OCI-LY1 (cell line): ENCODE measurements at regions not wholly inside any gene's neighbourhood (a gene's known extent, or its start where the extent isn't known, plus 50 kb on each side); places are given as distances from the start of the nearest gene placed in this dataset.

Experiments used
- H2AFZ ChIP-seq: fragments of 200-600 bp; sonication (generic), shearing (Covaris generic); 2 replicates; pipeline ENCODE4 v1.6.0; 2014; ENCODE audit warnings: antibody characterized with exemption, mild to moderate bottlenecking, low read length
- H3F3A ChIP-seq: fragments of 200-600 bp; sonication (generic), shearing (Covaris generic); 2 replicates; pipeline ENCODE4 v1.6.0; 2014; ENCODE audit warnings: mild to moderate bottlenecking, antibody characterized with exemption, low read length, moderate library complexity; ENCODE audit not compliant: insufficient read depth
- H3K27ac ChIP-seq: fragments of 200-600 bp; sonication (generic); 2 replicates; pipeline ENCODE4 v1.5.1; 2014; ENCODE audit warnings: low read length, mixed run types, mild to moderate bottlenecking, low read depth; ENCODE audit not compliant: poor library complexity, severe bottlenecking
- H3K27me3 ChIP-seq: fragments of 200-600 bp; sonication (generic); 2 replicates; pipeline ENCODE4 v1.6.0; 2014; ENCODE audit warnings: antibody characterized with exemption, mild to moderate bottlenecking, low read length, moderate library complexity; ENCODE audit not compliant: insufficient read depth
- H3K36me3 ChIP-seq: fragments of 200-600 bp; sonication (generic); 2 replicates; pipeline ENCODE4 v1.6.1; 2014; ENCODE audit warnings: mild to moderate bottlenecking, antibody characterized with exemption, low read length, moderate library complexity, mixed read lengths; ENCODE audit not compliant: insufficient read depth
- H3K4me1 ChIP-seq: fragments of 200-600 bp; sonication (generic); 2 replicates; pipeline ENCODE4 v1.5.1; 2014; ENCODE audit warnings: mild to moderate bottlenecking, low read length, moderate library complexity; ENCODE audit not compliant: insufficient read depth, severe bottlenecking
- H3K4me2 ChIP-seq: fragments of 200-600 bp; sonication (generic), shearing (Covaris generic); 2 replicates; pipeline ENCODE4 v1.6.1; 2014; ENCODE audit warnings: low read length
- H3K4me3 ChIP-seq: fragments of 200-600 bp; sonication (generic); 2 replicates; pipeline ENCODE4 v1.5.1; 2014; ENCODE audit warnings: low read length, low read depth, mild to moderate bottlenecking, mixed read lengths; ENCODE audit not compliant: poor library complexity, severe bottlenecking
- H3K79me2 ChIP-seq: fragments of 200-600 bp; shearing (Covaris generic); 2 replicates; pipeline ENCODE4 v1.6.1; 2016; ENCODE audit warnings: mixed run types, low read length, mixed read lengths; ENCODE audit not compliant: insufficient read depth
- H3K9ac ChIP-seq: fragments of 200-600 bp; sonication (generic), shearing (Covaris generic); 2 replicates; pipeline ENCODE4 v1.6.1; 2014; ENCODE audit warnings: mild to moderate bottlenecking, low read length, mixed read lengths
- H3K9me2 ChIP-seq: fragments of 200-600 bp; sonication (generic), shearing (Covaris generic); 2 replicates; pipeline ENCODE4 v1.6.1; 2014; ENCODE audit warnings: low read depth, mild to moderate bottlenecking, low read length, mixed read lengths
- H3K9me3 ChIP-seq: fragments of 200-600 bp; shearing (Covaris generic); 2 replicates; pipeline ENCODE4 v1.6.1; 2014; ENCODE audit warnings: low read length, mixed read lengths
- H4K20me1 ChIP-seq: fragments of 200-600 bp; sonication (generic), shearing (Covaris generic); 2 replicates; pipeline ENCODE4 v1.6.0; 2016; ENCODE audit warnings: mild to moderate bottlenecking, low read length; ENCODE audit not compliant: insufficient read depth
- EZH2 ChIP-seq: fragments of 200-600 bp; sonication (generic), shearing (Covaris generic); IDR thresholded peaks from 2 replicates; pipeline ENCODE4 v1.8.0; 2017; ENCODE audit warnings: borderline replicate concordance, mixed run types, mild to moderate bottlenecking, antibody characterized with exemption, low read length, moderate library complexity, mixed read lengths
- TF ChIP-seq, protein P1 (sequence below): fragments of 200-600 bp; sonication (generic), shearing (Covaris generic); IDR thresholded peaks from 2 replicates; pipeline ENCODE4 v1.5.1; 2017; ENCODE audit warnings: mild to moderate bottlenecking, antibody characterized with exemption, low read length, moderate library complexity, mixed read lengths

DNA sequence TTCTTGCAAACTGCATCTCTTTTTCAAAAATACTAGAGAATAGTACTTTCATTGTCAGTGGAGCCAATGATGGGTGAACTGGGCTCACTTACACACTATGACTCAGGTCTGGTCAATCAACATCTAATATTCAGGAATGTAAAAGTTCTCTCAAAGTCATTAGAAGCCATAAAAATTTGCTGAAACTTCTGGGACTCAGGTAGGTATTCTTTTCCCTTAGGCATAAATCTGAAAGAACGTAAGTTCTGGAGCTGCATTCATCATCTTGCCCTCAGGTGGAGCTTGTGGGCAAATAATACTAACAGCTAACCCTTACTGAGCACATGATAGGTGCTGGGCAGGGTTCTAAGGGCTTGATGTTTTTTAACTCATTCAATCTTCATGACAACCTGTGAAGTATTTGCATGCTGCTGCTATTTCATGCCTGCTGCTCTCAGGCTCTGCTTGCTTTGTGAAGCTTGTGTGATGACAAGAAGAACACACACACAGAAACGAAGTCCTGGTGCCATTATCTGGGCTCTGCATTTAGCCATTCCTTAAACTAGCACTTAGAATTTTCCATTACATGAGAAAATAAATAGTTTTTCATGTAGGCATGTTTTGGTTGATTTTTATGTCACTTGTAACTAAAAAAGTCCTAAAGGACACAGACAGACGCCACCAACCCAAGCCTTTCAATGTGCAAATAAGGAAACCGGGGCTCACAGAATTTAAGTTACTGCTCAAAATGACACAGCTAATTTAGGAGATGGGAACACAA, 394.2 kb upstream of the LYPLAL1 start:
- Histone ChIP-seq H3K36me3 (no peaks in the 10 kb centered on the region), H3K4me2 (no peak overlapping the region), H4K20me1 (no peaks in the 10 kb centered on the region), H3K9me3 (no peaks in the 10 kb centered on the region), H3K27ac (no peak overlapping the region), H3K27me3 (no peaks in the 10 kb centered on the region), H3K9me2 (no peaks in the 10 kb centered on the region), H3K79me2 (no peaks in the 10 kb centered on the region), H3K4me1 (no peaks in the 10 kb centered on the region), H3K4me3 (no peak overlapping the region), H2AFZ (no peak overlapping the region), H3K9ac (no peak overlapping the region), H3F3A (no peaks in the 10 kb centered on the region)
- TF ChIP-seq, protein P1, sequence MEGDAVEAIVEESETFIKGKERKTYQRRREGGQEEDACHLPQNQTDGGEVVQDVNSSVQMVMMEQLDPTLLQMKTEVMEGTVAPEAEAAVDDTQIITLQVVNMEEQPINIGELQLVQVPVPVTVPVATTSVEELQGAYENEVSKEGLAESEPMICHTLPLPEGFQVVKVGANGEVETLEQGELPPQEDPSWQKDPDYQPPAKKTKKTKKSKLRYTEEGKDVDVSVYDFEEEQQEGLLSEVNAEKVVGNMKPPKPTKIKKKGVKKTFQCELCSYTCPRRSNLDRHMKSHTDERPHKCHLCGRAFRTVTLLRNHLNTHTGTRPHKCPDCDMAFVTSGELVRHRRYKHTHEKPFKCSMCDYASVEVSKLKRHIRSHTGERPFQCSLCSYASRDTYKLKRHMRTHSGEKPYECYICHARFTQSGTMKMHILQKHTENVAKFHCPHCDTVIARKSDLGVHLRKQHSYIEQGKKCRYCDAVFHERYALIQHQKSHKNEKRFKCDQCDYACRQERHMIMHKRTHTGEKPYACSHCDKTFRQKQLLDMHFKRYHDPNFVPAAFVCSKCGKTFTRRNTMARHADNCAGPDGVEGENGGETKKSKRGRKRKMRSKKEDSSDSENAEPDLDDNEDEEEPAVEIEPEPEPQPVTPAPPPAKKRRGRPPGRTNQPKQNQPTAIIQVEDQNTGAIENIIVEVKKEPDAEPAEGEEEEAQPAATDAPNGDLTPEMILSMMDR, result no peak
- TF ChIP-seq EZH2, result no peak

DNA sequence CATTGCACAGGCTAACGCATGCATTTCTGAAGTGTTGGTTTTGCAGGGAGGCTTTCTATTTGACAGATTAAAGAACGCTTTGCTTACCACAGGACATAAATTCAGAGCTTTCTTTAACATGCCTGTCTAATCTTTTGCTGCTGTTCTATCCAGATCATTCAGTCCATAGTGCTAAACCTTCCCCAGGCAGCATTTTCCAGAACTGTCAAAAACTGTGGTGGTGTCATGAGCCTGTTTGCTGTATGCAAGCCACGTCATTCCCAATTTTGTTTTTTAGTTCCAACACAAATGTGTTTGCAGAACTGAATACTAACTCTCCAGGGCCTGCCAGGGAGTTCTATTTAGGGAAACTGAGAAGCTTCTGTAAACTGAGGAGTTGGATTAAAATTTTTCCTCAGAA, 390.5 kb upstream of the LYPLAL1 start:
- H3K79me2 ChIP-seq, result no peaks in the 10 kb centered on the region
- no peak overlapping the region for H3K4me2 ChIP-seq
- H3K27me3 ChIP-seq, result no peaks in the 10 kb centered on the region
- H4K20me1 ChIP-seq, result no peaks in the 10 kb centered on the region
- TF ChIP-seq, protein P1, result no peak
- TF ChIP-seq EZH2, result no peak
- no peak overlapping the region for H2AFZ ChIP-seq
- H3K4me3 ChIP-seq, result no peak overlapping the region
- H3K36me3 ChIP-seq, result no peaks in the 10 kb centered on the region
- H3F3A ChIP-seq, result no peaks in the 10 kb centered on the region
- no peak overlapping the region for H3K27ac ChIP-seq
- H3K9me2 ChIP-seq, result no peaks in the 10 kb centered on the region
- no peaks in the 10 kb centered on the region for H3K4me1 ChIP-seq
- no peaks in the 10 kb centered on the region for H3K9me3 ChIP-seq
- H3K9ac ChIP-seq, result no peak overlapping the region

GRCh38 chr1:218783916-218784315, 389.8 kb upstream of the LYPLAL1 start:
- Histone ChIP-seq H3K27ac (no peak overlapping the region), H3K9me2 (no peaks in the 10 kb centered on the region), H4K20me1 (no peaks in the 10 kb centered on the region), H3K9me3 (no peaks in the 10 kb centered on the region), H3K27me3 (no peaks in the 10 kb centered on the region), H3K4me2 (no peak overlapping the region), H3K9ac (no peak overlapping the region), H3K4me3 (no peak overlapping the region), H3K36me3 (no peaks in the 10 kb centered on the region), H3K4me1 (no peaks in the 10 kb centered on the region), H3K79me2 (no peaks in the 10 kb centered on the region), H2AFZ (no peak overlapping the region), H3F3A (no peaks in the 10 kb centered on the region)
- TF ChIP-seq, protein P1, result no peak
- no peak for TF ChIP-seq EZH2
